OCI-LY7 (cell line): ENCODE measurements at regions not wholly inside any gene's neighbourhood (a gene's known extent, or its start where the extent isn't known, plus 50 kb on each side); places are given as distances from the start of the nearest gene placed in this dataset.

ENCODE experiments used
- BruUV-seq: library from RNA; stranded (reverse); fragments of 400-500 nt; replicated peaks from 2 replicates; lab custom pipeline; 2021; lab: Mats Ljungman, UMichigan
- CTCF ChIA-PET: fragments of 300-600 bp; sonication (Branson Sonifier 250); formaldehyde crosslinking; loops from one replicate; lab custom pipeline; 2022; ENCODE audit warnings: antibody characterized with exemption; ENCODE audit not compliant: unreplicated experiment; lab: Charles Lee
- POLR2A ChIA-PET: fragments of 300-600 bp; sonication (Branson Sonifier 250); formaldehyde crosslinking; loops from one replicate; lab custom pipeline; 2022; ENCODE audit warnings: antibody characterized with exemption; lab: Charles Lee
- DNase-seq: peaks from one replicate; pipeline ENCODE4 v3.0.0-alpha.2; 2015; ENCODE audit warnings: low spot score
- H2AFZ ChIP-seq: fragments of 200-600 bp; sonication (generic), shearing (Covaris generic); 2 replicates; pipeline ENCODE4 v1.6.1; 2014; ENCODE audit warnings: mild to moderate bottlenecking, antibody characterized with exemption, low read length, moderate library complexity
- H3K27ac ChIP-seq: fragments of 200-600 bp; sonication (generic); 2 replicates; pipeline ENCODE4 v1.5.1; 2014; ENCODE audit warnings: mixed run types, low read depth, mild to moderate bottlenecking, moderate library complexity, low read length, inconsistent platforms; ENCODE audit not compliant: poor library complexity, severe bottlenecking
- H3K36me3 ChIP-seq: fragments of 200-600 bp; sonication (generic); 2 replicates; pipeline ENCODE4 v1.6.1; 2014; ENCODE audit warnings: mild to moderate bottlenecking, antibody characterized with exemption, low read length, moderate library complexity, mixed read lengths; ENCODE audit not compliant: insufficient read depth
- H3K4me1 ChIP-seq: fragments of 200-600 bp; sonication (generic); 2 replicates; pipeline ENCODE4 v1.5.1; 2014; ENCODE audit warnings: mild to moderate bottlenecking, low read length; ENCODE audit not compliant: insufficient read depth, poor library complexity, severe bottlenecking
- H3K4me2 ChIP-seq: fragments of 200-600 bp; sonication (generic); 2 replicates; pipeline ENCODE4 v1.6.1; 2014; ENCODE audit warnings: mild to moderate bottlenecking, low read length
- H3K4me3 ChIP-seq: fragments of 200-600 bp; sonication (generic); 2 replicates; pipeline ENCODE4 v1.5.1; 2014; ENCODE audit warnings: mild to moderate bottlenecking, low read depth, low read length; ENCODE audit not compliant: poor library complexity, severe bottlenecking
- H3K79me2 ChIP-seq: fragments of 200-600 bp; sonication (generic); 2 replicates; pipeline ENCODE4 v1.6.1; 2016; ENCODE audit warnings: low read depth, mild to moderate bottlenecking, low read length, moderate library complexity, mixed read lengths; ENCODE audit not compliant: insufficient read depth
- H3K9me2 ChIP-seq: fragments of 200-600 bp; sonication (generic); 2 replicates; pipeline ENCODE4 v1.6.1; 2016; ENCODE audit warnings: mild to moderate bottlenecking, low read length, mixed read lengths; ENCODE audit not compliant: insufficient read depth
- H3K9me3 ChIP-seq: fragments of 200-600 bp; sonication (generic); 2 replicates; pipeline ENCODE4 v1.6.1; 2014; ENCODE audit warnings: mild to moderate bottlenecking, mixed run types, low read length, mixed read lengths
- H4K20me1 ChIP-seq: fragments of 200-600 bp; sonication (generic); 2 replicates; pipeline ENCODE4 v1.6.1; 2014; ENCODE audit warnings: mild to moderate bottlenecking, antibody characterized with exemption, low read length, moderate library complexity, mixed read lengths; ENCODE audit not compliant: insufficient read depth
- CTCF ChIP-seq: fragments of 200-600 bp; sonication (generic); conservative IDR thresholded peaks from 2 replicates; pipeline ENCODE4 v1.5.1; 2014; ENCODE audit warnings: mild to moderate bottlenecking, antibody characterized with exemption, low read length, moderate library complexity, mixed read lengths
- EZH2phosphoT487 ChIP-seq: fragments of 200-600 bp; sonication (generic); IDR thresholded peaks from 2 replicates; pipeline ENCODE4 v1.6.1; 2018; ENCODE audit warnings: low read depth, borderline replicate concordance, mild to moderate bottlenecking, mixed run types, antibody characterized with exemption, low read length, moderate library complexity, mixed read lengths
- intact Hi-C: fragments of 100-400 bp; cut with micrococcal nuclease; formaldehyde crosslinking; loops from one replicate; pipeline ENCODE4 v1.10.0; 2022; ENCODE audit not compliant: unreplicated experiment

GRCh38 chr7:34207810-34208209 lies 302.5 kb downstream of the BMPER start:
- Histone ChIP-seq H3K36me3 (no peaks in the 10 kb centered on the region), H3K79me2 (no peaks in the 10 kb centered on the region), H3K4me2 (no peak overlapping the region), H3K4me1 (no peaks in the 10 kb centered on the region), H3K4me3 (no peak overlapping the region), H4K20me1 (no peaks in the 10 kb centered on the region), H3K27ac (no peak overlapping the region), H2AFZ (no peak overlapping the region), H3K9me3 (no peaks in the 10 kb centered on the region), H3K9me2 (no peaks in the 10 kb centered on the region)
- TF ChIP-seq EZH2phosphoT487 = no peak
- no peak for TF ChIP-seq CTCF
- BruUV-seq = no TSS peak
- ChIA-PET POLR2A (no interaction called here), CTCF (no interaction called here)
- intact Hi-C loops = no loop called here
- DNase-seq = no peak

GRCh38 chr7:34208878-34209621 lies 303.7 kb downstream of the BMPER start:
- no peaks in the 10 kb centered on the region for H3K9me2 ChIP-seq
- CTCF ChIA-PET = no interaction called here
- no peak overlapping the region for H3K27ac ChIP-seq
- H3K79me2 ChIP-seq = no peaks in the 10 kb centered on the region
- intact Hi-C loops = no loop called here
- no peaks in the 10 kb centered on the region for H3K9me3 ChIP-seq
- TF ChIP-seq CTCF (no peak), EZH2phosphoT487 (no peak)
- no TSS peak for BruUV-seq
- no peak for DNase-seq
- no peak overlapping the region for H3K4me3 ChIP-seq
- H3K36me3 ChIP-seq = no peaks in the 10 kb centered on the region
- no peak overlapping the region for H2AFZ ChIP-seq
- H3K4me2 ChIP-seq = no peak overlapping the region
- H3K4me1 ChIP-seq = no peaks in the 10 kb centered on the region
- no peaks in the 10 kb centered on the region for H4K20me1 ChIP-seq
- POLR2A ChIA-PET = no interaction called here

GRCh38 chr7:34211018-34211417 lies 305.7 kb downstream of the BMPER start:
- BruUV-seq = no TSS peak
- Histone ChIP-seq H3K4me2 (no peak overlapping the region), H2AFZ (no peak overlapping the region), H3K79me2 (no peaks in the 10 kb centered on the region), H4K20me1 (no peaks in the 10 kb centered on the region), H3K9me3 (no peaks in the 10 kb centered on the region), H3K36me3 (no peaks in the 10 kb centered on the region), H3K4me3 (no peak overlapping the region), H3K27ac (no peak overlapping the region), H3K4me1 (no peaks in the 10 kb centered on the region), H3K9me2 (no peaks in the 10 kb centered on the region)
- intact Hi-C loops = no loop called here
- CTCF ChIA-PET = no interaction called here
- DNase-seq = no peak
- TF ChIP-seq CTCF (no peak), EZH2phosphoT487 (no peak)
- POLR2A ChIA-PET = interaction anchor here (0.8 to 1.6 kb wide), 2 partner anchors 12 to 1653 kb away, joined by 3 read pairs; no protein-coding TSS in a partner anchor
